Nephron (organoid): ENCODE measurements at regions not wholly inside any gene's neighbourhood (a gene's known extent, or its start where the extent isn't known, plus 50 kb on each side); places are given as distances from the start of the nearest gene placed in this dataset.

Experiments used
- H3K27ac Mint-ChIP-seq, 3 experiments: 2 replicates each; pipeline ENCODE4 v1.8.0; 2020; ENCODE audit warnings: mixed read lengths in 3 of 3, mild to moderate bottlenecking in 2 of 3, moderate library complexity in 1 of 3
- H3K27me3 Mint-ChIP-seq: 2 replicates; pipeline ENCODE4 v1.8.0; 2021; ENCODE audit warnings: low read depth, mild to moderate bottlenecking, moderate library complexity, mixed read lengths
- H3K36me3 Mint-ChIP-seq: 2 replicates; pipeline ENCODE4 v1.8.0; 2020; ENCODE audit warnings: low read depth, mixed read lengths
- H3K4me1 Mint-ChIP-seq: 2 replicates; pipeline ENCODE4 v1.8.0; 2020; ENCODE audit warnings: mixed read lengths
- H3K4me3 Mint-ChIP-seq, 3 experiments: 2 replicates each; pipeline ENCODE4 v1.8.0; 2020; ENCODE audit warnings: mild to moderate bottlenecking in 3 of 3, mixed read lengths in 3 of 3, moderate library complexity in 2 of 3
- H3K9me3 Mint-ChIP-seq: 2 replicates; pipeline ENCODE4 v1.8.0; 2020; ENCODE audit warnings: mixed read lengths
- TF ChIP-seq, protein P1 (sequence below), 3 experiments: fragments of 200-600 bp; sonication (generic); IDR thresholded peaks; one replicate each; pipeline ENCODE4 v1.5.0; 2021; ENCODE audit warnings: antibody characterized with exemption in 3 of 3; ENCODE audit not compliant: unreplicated experiment in 3 of 3

DNA sequence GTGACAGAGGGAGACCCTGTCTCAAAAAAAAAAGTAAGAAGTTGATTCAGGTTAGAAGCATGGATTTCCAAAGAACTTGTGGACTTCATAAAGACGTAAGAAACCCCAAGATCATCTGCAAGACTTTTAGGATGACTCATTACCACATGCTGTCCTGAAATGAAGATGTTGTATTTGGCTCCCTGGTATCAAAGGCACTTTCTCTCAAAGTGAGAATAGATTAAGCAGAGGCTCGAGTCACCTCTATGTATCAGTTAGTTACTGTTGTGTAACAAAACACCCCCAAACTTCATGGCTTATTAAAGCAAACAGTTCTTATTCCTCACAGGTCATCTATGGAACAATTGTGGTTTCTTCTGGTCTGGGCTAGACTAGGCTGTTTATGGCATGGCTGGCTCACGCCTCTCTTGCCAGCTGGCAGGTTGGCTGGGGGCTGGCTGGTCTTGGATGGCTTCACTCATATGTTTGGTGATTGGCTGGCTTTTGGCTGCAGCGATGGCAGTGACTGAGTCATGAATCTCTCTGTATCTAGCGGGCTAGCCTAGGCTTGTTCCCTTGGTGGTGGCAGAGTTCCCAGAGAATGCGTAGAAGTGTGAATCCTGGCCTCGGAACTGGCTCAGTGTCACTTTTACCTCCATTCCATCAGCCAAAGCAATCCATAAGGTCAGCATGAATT is 60.4 kb upstream of the MSI2 start:
- no peak overlapping the region for H3K4me3 Mint-ChIP-seq
- no peaks in the 10 kb centered on the region for H3K36me3 Mint-ChIP-seq
- H3K9me3 Mint-ChIP-seq: peaks cover 8% of the 10 kb centered on the region
- peaks cover 17% of the 10 kb centered on the region for H3K27me3 Mint-ChIP-seq
- peaks cover 4% of the 10 kb centered on the region for H3K4me1 Mint-ChIP-seq
- TF ChIP-seq, protein P1, sequence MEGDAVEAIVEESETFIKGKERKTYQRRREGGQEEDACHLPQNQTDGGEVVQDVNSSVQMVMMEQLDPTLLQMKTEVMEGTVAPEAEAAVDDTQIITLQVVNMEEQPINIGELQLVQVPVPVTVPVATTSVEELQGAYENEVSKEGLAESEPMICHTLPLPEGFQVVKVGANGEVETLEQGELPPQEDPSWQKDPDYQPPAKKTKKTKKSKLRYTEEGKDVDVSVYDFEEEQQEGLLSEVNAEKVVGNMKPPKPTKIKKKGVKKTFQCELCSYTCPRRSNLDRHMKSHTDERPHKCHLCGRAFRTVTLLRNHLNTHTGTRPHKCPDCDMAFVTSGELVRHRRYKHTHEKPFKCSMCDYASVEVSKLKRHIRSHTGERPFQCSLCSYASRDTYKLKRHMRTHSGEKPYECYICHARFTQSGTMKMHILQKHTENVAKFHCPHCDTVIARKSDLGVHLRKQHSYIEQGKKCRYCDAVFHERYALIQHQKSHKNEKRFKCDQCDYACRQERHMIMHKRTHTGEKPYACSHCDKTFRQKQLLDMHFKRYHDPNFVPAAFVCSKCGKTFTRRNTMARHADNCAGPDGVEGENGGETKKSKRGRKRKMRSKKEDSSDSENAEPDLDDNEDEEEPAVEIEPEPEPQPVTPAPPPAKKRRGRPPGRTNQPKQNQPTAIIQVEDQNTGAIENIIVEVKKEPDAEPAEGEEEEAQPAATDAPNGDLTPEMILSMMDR (IDR thresholded peaks at IDR 0.05; ENCODE audit: unreplicated experiment in 3 of 3): no peak
- H3K27ac Mint-ChIP-seq: no peak overlapping the region

DNA sequence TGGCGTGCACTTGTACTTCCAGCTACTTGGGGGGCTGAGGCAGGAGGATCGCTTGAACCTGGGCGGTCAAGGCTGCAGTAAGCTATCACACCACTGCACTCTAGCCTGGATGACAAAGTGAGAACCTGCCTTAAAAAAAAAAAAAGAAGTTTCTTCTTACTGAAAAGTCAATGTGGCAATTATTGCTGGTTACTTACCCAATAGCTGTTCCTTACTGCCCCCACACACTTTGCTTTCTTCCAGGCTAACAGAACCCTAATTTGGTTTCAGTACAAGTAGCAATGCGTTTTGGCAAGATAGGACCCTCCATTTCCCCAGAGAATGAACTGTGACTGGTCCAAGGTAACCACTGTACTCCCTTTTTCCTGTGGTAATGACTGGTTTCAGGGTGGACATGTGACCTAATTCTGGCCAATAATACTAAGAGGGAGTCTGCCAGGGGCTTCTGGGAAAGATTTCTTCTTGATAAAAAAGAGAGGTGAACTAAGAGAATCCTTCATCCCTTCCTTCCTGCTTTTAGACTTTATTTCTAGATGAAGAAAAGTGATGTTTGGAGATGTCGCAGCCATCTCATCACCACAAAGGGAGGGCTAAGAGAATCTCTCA is 58.8 kb upstream of the MSI2 start:
- H3K27me3 Mint-ChIP-seq: peaks cover 10% of the 10 kb centered on the region
- H3K4me3 Mint-ChIP-seq: no peak overlapping the region
- H3K9me3 Mint-ChIP-seq: peaks cover 8% of the 10 kb centered on the region
- H3K4me1 Mint-ChIP-seq: peaks cover 4% of the 10 kb centered on the region
- H3K27ac Mint-ChIP-seq: no peak overlapping the region
- H3K36me3 Mint-ChIP-seq: no peaks in the 10 kb centered on the region
- TF ChIP-seq, protein P1 (IDR thresholded peaks at IDR 0.05; ENCODE audit: unreplicated experiment in 3 of 3): no peak

DNA sequence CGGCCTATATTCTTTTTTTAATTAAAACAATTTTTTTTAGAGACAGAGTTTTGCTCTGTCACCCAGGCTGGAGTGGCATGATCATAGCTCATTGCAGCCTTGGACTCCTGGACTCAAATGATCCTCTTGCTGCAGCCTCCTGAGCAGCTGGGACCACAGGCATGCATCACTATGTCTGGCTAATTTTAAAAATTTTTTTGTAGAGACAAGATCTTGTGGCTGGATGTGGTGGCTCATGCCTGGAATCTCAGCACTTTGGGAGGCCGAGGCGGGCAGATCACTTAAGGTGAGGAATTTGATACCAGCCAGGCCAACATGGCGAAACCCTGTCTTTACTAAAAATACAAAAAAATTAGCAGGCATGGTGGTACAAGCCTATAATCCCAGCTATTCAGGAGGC is 54.8 kb upstream of the MSI2 start:
- TF ChIP-seq, protein P1 (IDR thresholded peaks at IDR 0.05; ENCODE audit: unreplicated experiment in 3 of 3): no peak
- H3K27ac Mint-ChIP-seq: no peak overlapping the region
- H3K9me3 Mint-ChIP-seq: peaks cover 6% of the 10 kb centered on the region
- peaks cover 18% of the 10 kb centered on the region for H3K27me3 Mint-ChIP-seq
- H3K4me3 Mint-ChIP-seq: no peak overlapping the region
- peaks cover 4% of the 10 kb centered on the region for H3K4me1 Mint-ChIP-seq
- H3K36me3 Mint-ChIP-seq: no peaks in the 10 kb centered on the region

- peaks cover 4% of the 10 kb centered on the region for H3K4me1 Mint-ChIP-seq
- H3K27ac Mint-ChIP-seq: no peak overlapping the region
- no peaks in the 10 kb centered on the region for H3K36me3 Mint-ChIP-seq
- H3K9me3 Mint-ChIP-seq: peaks cover 14% of the 10 kb centered on the region
- H3K27me3 Mint-ChIP-seq: peaks cover 18% of the 10 kb centered on the region
- TF ChIP-seq, protein P1 (IDR thresholded peaks at IDR 0.05; ENCODE audit: unreplicated experiment in 3 of 3): no peak
- H3K4me3 Mint-ChIP-seq: no peak overlapping the region
Observed at GRCh38 chr17:57203040-57203439, 53.3 kb upstream of the MSI2 start.
